GM18508 (cell line): ENCODE measurements at regions not wholly inside any gene's neighbourhood (a gene's known extent, or its start where the extent isn't known, plus 50 kb on each side); places are given as distances from the start of the nearest gene placed in this dataset.
A peak's percentile ranks its signal among the peaks of the same experiment; 100 is the strongest.
"Not testable (repeated sequence)": the region's sequence is repeated elsewhere in the genome, so short reads cannot be mapped to it uniquely, and the experiment has no call there.

Experiments
- ATAC-seq: cut with Tn5 transposase; IDR thresholded peaks from one replicate; pipeline ENCODE4 v1.9.1; 2021; ENCODE audit warnings: moderate number of reproducible peaks; ENCODE audit not compliant: insufficient read depth, unreplicated experiment

GRCh38 chr4:146087856-146088255 lies 87.7 kb upstream of the LSM6 start:
- ATAC-seq, result no peak

GRCh38 chr4:146076081-146076480 lies 99.4 kb upstream of the LSM6 start:
- no peak for ATAC-seq

- peak; percentile 70 for ATAC-seq
Measured at GRCh38 chr4:146073517-146073916, 102.0 kb upstream of the LSM6 start.

- no peak for ATAC-seq
Measured at GRCh38 chr4:146072376-146072775, 103.1 kb upstream of the LSM6 start.

- ATAC-seq, result no peak
Measured at GRCh38 chr4:146071390-146071789, 104.1 kb upstream of the LSM6 start.

GRCh38 chr4:146063143-146063542 lies 112.4 kb upstream of the LSM6 start:
- ATAC-seq, result no peak

GRCh38 chr4:146062340-146062739 lies 113.2 kb upstream of the LSM6 start:
- no peak for ATAC-seq

- no peak for ATAC-seq
Measured at GRCh38 chr4:146061610-146062334, 113.7 kb upstream of the LSM6 start.

- peak; percentile 82 for ATAC-seq
Measured at GRCh38 chr4:146059865-146060264, 115.7 kb upstream of the LSM6 start.

- peak; percentile 26 for ATAC-seq
Measured at GRCh38 chr4:146059151-146059550, 116.4 kb upstream of the LSM6 start.

GRCh38 chr4:146058531-146058930 lies 117.0 kb upstream of the LSM6 start:
- no peak for ATAC-seq

- ATAC-seq, result no peak
Measured at GRCh38 chr4:146054676-146055075, 116.1 kb upstream of the ZNF827 start.

GRCh38 chr4:146053891-146054290 lies 115.3 kb upstream of the ZNF827 start:
- no peak for ATAC-seq

GRCh38 chr4:146051728-146052391 lies 113.2 kb upstream of the ZNF827 start:
- no peak for ATAC-seq

- ATAC-seq, result no peak
Measured at GRCh38 chr4:146051223-146051622, 112.6 kb upstream of the ZNF827 start.

GRCh38 chr4:146049802-146050201 lies 111.2 kb upstream of the ZNF827 start:
- peak; percentile 92 for ATAC-seq

- not testable (repeated sequence) for ATAC-seq
Measured at GRCh38 chr4:146047768-146048167, 109.1 kb upstream of the ZNF827 start.

GRCh38 chr4:146041139-146042004 lies 102.7 kb upstream of the ZNF827 start:
- ATAC-seq, result no peak

GRCh38 chr4:146040623-146041022 lies 102.0 kb upstream of the ZNF827 start:
- no peak for ATAC-seq

GRCh38 chr4:146033149-146033548 lies 94.5 kb upstream of the ZNF827 start:
- ATAC-seq, result no peak

- no peak for ATAC-seq
Measured at GRCh38 chr4:146032234-146032860, 93.7 kb upstream of the ZNF827 start.
